ENCODE measurements at regions not wholly inside any gene's neighbourhood (a gene's known extent, or its start where the extent isn't known, plus 50 kb on each side); places are given as distances from the start of the nearest gene placed in this dataset.

DNA sequence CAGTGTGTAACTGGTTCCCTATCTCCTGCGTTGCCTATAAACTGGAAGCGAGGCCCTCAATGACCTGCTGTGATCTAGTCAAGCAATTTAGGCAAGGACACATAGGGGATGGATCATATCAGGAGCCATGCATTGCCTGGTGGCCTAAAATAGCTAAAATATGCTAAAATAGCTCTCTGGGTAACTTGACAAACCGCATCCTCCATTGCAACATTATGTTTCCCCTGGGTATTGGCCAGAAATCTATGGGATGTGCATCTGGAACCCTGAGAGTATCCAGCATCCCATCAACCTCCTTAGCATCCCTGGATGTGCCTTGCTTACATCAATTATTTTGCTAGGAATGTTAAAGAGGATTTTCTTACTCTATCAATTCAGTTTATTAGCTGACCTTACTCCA lies 91.7 kb upstream of the ADCY1 start:
- DNase-seq, result no peak
- no peaks in the 10 kb centered on the region for H3K27me3 ChIP-seq
- H3K4me1 ChIP-seq (ENCODE audit: insufficient read depth), result no peaks in the 10 kb centered on the region
- intact Hi-C loops (cut with DNase I), result no loop called here
- no peaks in the 10 kb centered on the region for H3K36me3 ChIP-seq
- H3K27ac ChIP-seq, result no peak overlapping the region
- WGBS, 3 donors, result 72 to 78% (median 77%) methylated on average over 3 of the region's 3 CpGs
- no peak overlapping the region for H3K4me3 ChIP-seq
- no peaks in the 10 kb centered on the region for H3K9me3 ChIP-seq
- no peak for TF ChIP-seq EP300 (IDR thresholded peaks at IDR 0.05)
- TF ChIP-seq, protein P1, sequence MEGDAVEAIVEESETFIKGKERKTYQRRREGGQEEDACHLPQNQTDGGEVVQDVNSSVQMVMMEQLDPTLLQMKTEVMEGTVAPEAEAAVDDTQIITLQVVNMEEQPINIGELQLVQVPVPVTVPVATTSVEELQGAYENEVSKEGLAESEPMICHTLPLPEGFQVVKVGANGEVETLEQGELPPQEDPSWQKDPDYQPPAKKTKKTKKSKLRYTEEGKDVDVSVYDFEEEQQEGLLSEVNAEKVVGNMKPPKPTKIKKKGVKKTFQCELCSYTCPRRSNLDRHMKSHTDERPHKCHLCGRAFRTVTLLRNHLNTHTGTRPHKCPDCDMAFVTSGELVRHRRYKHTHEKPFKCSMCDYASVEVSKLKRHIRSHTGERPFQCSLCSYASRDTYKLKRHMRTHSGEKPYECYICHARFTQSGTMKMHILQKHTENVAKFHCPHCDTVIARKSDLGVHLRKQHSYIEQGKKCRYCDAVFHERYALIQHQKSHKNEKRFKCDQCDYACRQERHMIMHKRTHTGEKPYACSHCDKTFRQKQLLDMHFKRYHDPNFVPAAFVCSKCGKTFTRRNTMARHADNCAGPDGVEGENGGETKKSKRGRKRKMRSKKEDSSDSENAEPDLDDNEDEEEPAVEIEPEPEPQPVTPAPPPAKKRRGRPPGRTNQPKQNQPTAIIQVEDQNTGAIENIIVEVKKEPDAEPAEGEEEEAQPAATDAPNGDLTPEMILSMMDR (IDR thresholded peaks at IDR 0.05), result no peak
- TF ChIP-seq POLR2A (IDR thresholded peaks at IDR 0.05), result no peak

DNA sequence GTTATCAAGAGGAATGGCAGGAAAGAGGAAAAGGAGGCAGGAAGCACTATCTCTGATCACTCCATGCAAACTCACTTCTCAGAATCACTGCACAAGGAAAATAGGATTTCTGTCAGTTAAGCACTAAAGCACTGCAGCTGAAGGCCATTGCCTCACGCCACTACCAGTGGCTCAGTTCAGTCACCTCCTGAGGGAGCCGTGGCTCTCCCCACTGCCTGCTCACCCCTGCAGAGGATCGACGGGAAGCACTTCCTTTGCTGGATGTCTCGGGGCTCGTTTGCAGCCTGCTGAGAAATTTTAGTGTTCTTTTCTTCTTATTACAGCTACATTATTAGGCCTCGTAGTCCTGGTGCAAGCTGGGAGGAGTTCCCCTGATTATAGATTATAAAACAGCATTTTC lies 90.1 kb upstream of the ADCY1 start:
- intact Hi-C loops (cut with DNase I), result no loop called here
- Histone ChIP-seq H3K4me1 (ENCODE audit: insufficient read depth) (no peaks in the 10 kb centered on the region), H3K36me3 (no peaks in the 10 kb centered on the region), H3K27ac (no peak overlapping the region), H3K9me3 (no peaks in the 10 kb centered on the region), H3K27me3 (no peaks in the 10 kb centered on the region), H3K4me3 (no peak overlapping the region)
- no peak for DNase-seq
- TF ChIP-seq, protein P1 (IDR thresholded peaks at IDR 0.05), result no peak
- 10 to 16% (median 12%) methylated on average over 7 of the region's 7 CpGs for WGBS, 3 donors

DNA sequence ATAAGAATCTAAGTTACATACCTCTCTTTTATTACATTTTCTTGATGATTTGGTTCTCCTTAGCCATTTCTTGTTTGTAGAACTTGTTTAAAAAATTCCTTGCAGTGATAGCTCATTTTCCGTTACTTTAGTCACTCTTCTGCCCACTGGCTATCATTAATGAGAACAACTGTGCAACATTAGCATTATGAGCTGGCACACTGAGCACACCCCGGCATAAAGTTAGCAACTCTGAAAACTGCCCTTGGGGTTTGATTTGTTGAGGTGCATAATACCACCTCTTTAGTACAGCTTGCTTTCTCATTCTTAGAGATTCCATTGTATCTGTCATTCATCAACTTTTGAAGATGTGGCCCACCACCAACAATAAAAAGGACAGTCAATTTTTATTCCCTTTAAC lies 87.6 kb upstream of the ADCY1 start:
- H3K4me3 ChIP-seq, result no peak overlapping the region
- intact Hi-C loops (cut with DNase I), result no loop called here
- 83 to 93% (median 88%) methylated on average over 2 of the region's 2 CpGs for WGBS, 3 donors

DNA sequence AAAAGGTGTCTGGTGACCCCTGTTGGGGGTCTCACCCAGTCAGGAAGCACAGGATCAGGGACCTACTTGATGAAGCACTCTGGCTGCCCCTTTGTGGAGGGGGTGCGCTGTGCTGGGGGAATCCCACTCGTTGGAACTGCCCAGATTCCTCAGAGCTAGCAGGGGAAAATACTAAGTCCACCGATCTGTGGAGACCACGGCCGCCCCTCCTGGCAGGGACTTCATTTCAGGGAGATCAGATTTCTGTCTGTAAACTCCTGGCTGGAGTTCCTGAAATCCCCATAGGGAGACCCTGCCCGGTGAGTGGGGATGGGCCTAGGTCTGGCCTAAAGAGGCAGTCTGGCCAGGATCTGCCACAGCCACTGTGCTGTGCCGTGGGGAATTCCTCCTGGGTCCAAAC lies 79.3 kb upstream of the ADCY1 start:
- H3K4me3 ChIP-seq, result no peak overlapping the region
- H3K27ac ChIP-seq, result no peak overlapping the region
- intact Hi-C loops (cut with DNase I), result no loop called here
- no peaks in the 10 kb centered on the region for H3K27me3 ChIP-seq
- no peak for DNase-seq
- H3K9me3 ChIP-seq, result no peaks in the 10 kb centered on the region
- no peaks in the 10 kb centered on the region for H3K4me1 ChIP-seq (ENCODE audit: insufficient read depth)
- 36 to 65% (median 38%) methylated on average over 7 of the region's 7 CpGs for WGBS, 3 donors
- H3K36me3 ChIP-seq, result no peaks in the 10 kb centered on the region
- TF ChIP-seq POLR2A (IDR thresholded peaks at IDR 0.05), result no peak

More for the DNA sequence above, 87.6 kb upstream of the ADCY1 start:
- TF ChIP-seq POLR2A (IDR thresholded peaks at IDR 0.05), result no peak
- TF ChIP-seq, protein P1 (IDR thresholded peaks at IDR 0.05), result no peak
- no peak for TF ChIP-seq EP300 (IDR thresholded peaks at IDR 0.05)
- H3K36me3 ChIP-seq, result no peaks in the 10 kb centered on the region
- H3K27me3 ChIP-seq, result no peaks in the 10 kb centered on the region
- no peaks in the 10 kb centered on the region for H3K4me1 ChIP-seq (ENCODE audit: insufficient read depth)
- DNase-seq, result no peak
- H3K9me3 ChIP-seq, result no peaks in the 10 kb centered on the region
- H3K27ac ChIP-seq, result no peak overlapping the region

DNA sequence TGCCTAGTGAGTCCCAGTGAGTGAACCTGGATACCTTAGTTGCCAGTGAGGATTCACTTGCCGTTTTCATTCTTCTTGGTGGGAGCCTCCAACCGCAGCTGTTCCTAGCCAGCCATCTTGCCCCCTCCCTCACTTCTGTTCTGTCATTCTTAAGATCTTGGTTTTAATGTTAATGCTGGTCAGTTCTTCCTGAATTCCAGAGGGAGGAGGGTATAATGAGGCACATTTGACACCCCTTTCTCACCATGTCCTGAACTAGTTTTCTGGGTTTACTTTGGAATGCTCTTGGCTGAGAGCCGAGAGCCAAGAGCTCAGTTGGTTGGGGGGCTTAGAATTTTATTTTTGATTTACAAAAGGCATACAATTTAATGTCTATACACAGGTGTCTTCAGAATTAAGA lies 78.5 kb upstream of the ADCY1 start:
- Histone ChIP-seq H3K36me3 (no peaks in the 10 kb centered on the region), H3K4me3 (no peak overlapping the region), H3K27me3 (no peaks in the 10 kb centered on the region), H3K9me3 (no peaks in the 10 kb centered on the region), H3K4me1 (ENCODE audit: insufficient read depth) (no peaks in the 10 kb centered on the region), H3K27ac (no peak overlapping the region)
- TF ChIP-seq, protein P1 (IDR thresholded peaks at IDR 0.05), result no peak
- TF ChIP-seq EP300 (IDR thresholded peaks at IDR 0.05) (no peak), POLR2A (IDR thresholded peaks at IDR 0.05) (no peak)
- 77 to 90% (median 85%) methylated on average over 3 of the region's 3 CpGs for WGBS, 3 donors
- DNase-seq, result no peak
- intact Hi-C loops (cut with DNase I), result no loop called here

Data from ovary (tissue), 7 donors.